GM12892 (cell line): ENCODE measurements at regions not wholly inside any gene's neighbourhood (a gene's known extent, or its start where the extent isn't known, plus 50 kb on each side); places are given as distances from the start of the nearest gene placed in this dataset.

Experiments
- POLR2A ChIP-seq: IDR thresholded peaks from 2 replicates; pipeline ENCODE4 v1.6.1; 2011; ENCODE audit warnings: low read depth, low read length, control low read depth
- POLR2AphosphoS5 ChIP-seq: IDR thresholded peaks from 2 replicates; pipeline ENCODE4 v1.6.1; 2011; ENCODE audit warnings: low read depth, low read length, control low read depth

DNA sequence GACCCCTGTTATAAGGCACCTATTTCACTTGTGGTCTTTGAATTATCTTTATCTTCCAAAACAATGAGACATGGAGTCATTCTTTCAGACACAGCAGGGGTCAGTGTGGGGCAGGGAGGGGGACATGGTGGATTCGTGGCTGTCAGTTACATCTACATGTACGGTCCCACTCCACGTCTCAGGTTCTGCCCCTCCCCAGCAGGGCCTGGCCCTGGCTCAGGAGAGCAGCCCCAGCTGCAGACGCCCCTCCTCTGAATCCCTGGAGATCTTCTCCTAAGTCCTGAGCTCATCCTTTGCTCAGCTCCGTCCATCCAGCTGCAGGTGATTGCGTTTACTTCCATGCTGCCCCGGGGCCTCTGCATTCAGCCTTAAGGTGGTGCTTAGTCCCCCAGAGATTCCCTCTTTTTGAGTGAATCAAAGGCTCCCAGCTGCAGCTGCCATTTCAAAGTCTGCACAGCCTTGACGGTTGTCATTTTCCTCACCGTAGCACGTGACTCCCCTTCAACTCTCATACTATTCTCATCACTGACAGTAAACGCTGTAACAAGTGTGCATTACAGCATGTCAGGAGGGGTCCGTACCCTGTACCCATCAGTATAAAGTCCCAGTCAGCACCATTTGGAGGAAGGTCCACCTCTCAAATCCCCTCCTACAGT is 113.4 kb upstream of the TCERG1L start:
- no peak for TF ChIP-seq POLR2A
- TF ChIP-seq POLR2AphosphoS5 = no peak
